ENCODE measurements at regions not wholly inside any gene's neighbourhood (a gene's known extent, or its start where the extent isn't known, plus 50 kb on each side); places are given as distances from the start of the nearest gene placed in this dataset.

DNA sequence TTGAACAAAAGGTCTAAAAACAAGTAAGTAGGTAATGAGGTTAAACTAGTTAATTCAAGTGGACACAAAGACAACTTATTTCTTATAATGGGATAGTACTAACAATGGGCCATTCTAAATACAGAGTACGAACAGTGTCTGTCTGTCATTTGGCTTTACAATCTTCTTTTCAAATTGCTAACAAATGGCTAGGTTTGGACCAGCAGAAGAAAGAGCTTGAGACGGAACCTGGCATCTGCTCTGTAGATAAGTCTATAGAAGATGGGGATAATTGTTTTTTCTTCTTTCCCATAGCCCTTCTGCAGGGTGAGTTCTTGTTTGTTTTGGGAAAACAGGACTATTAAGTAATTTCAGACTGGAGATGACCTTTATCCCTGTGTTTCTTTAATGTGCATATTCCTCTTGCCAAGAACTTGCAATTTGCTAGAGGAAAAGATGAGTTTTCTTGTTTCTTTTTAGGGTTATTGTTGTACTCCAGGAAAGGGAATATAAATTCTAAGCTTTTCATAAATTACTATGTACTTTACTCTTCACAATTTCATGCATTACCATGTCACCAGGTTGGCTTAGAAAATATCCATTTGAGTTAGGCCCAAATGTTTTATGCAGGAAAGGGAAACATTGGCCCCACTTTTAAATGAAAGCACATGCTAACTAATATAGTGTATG is 500.5 kb upstream of the SYT4 start:
- Histone ChIP-seq H2BK5ac (ENCODE audit: low read depth, low read length, poor library complexity, severe bottlenecking) (no peak overlapping the region), H2BK15ac (ENCODE audit: low read depth, poor library complexity, severe bottlenecking) (no peak overlapping the region), H3K9me3 (ENCODE audit: control insufficient read depth, low read length) (no peaks in the 10 kb centered on the region), H4K8ac (ENCODE audit: low read length) (no peak overlapping the region), H2BK120ac (ENCODE audit: low read depth, low read length) (no peak overlapping the region), H3K4me1 (ENCODE audit: control insufficient read depth, insufficient read depth, low read depth, low read length) (no peaks in the 10 kb centered on the region), H2AFZ (ENCODE audit: low read depth, low read length) (no peak overlapping the region), H3K27me3 (ENCODE audit: control insufficient read depth in 1 of 2, insufficient read depth in 1 of 2, low read length in 2 of 2) (no peaks in the 10 kb centered on the region), H3K79me1 (replicated peaks; ENCODE audit: low read length, poor library complexity, severe bottlenecking) (no peaks in the 10 kb centered on the region), H3K23ac (ENCODE audit: low read length in 2 of 2) (no peak overlapping the region), H2AK5ac (ENCODE audit: low read length, severe bottlenecking) (no peak overlapping the region), H3K14ac (ENCODE audit: low read length in 2 of 2) (no peak overlapping the region), H3K18ac (ENCODE audit: low read depth in 1 of 2, low read length in 2 of 2) (no peak overlapping the region), H4K91ac (ENCODE audit: low read length) (no peak overlapping the region), H3K9ac (ENCODE audit: low read length) (no peak overlapping the region), H3K36me3 (ENCODE audit: control insufficient read depth in 1 of 2, insufficient read depth in 2 of 2, low read depth in 1 of 2, low read length in 2 of 2) (no peaks in the 10 kb centered on the region), H3K27ac (ENCODE audit: low read length, poor library complexity, severe bottlenecking) (no peak overlapping the region), H3K4me3 (ENCODE audit: insufficient read depth in 1 of 2, low read depth in 1 of 2, low read length in 2 of 2) (no peak overlapping the region), H3K4me2 (ENCODE audit: low read length, poor library complexity, severe bottlenecking) (no peak overlapping the region), H2BK12ac (ENCODE audit: low read length in 2 of 2) (no peak overlapping the region), H3K4ac (ENCODE audit: low read depth in 1 of 2, low read length in 2 of 2) (no peak overlapping the region)
- WGBS, result 89% methylated on average over 2 of the region's 2 CpGs
- no peak for DNase-seq

DNA sequence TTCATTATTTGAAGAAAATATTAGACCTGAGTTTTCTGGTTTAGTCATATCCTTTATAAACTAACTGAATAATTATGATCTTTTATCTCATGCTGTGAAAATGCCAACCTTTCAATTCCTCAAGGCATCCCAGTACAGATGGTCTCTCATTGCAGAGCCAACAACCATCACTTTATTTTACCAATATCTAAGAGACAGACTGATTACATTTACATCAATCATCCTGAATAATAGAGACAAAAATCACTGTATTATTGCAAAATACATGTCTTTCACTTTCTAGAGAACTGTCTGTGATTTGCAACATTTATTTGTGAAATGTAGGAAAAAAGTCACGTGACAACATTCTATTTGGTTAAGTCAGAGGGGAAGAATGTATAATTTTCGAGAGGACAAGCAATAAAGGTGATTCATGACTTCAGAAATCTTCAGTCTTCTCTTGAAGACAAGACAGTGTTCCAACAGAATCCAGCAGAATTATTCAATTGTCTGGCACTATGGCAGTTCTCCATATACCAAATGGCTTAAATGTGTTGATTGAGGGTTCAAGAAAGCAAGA is 503.6 kb upstream of the SYT4 start:
- peak overlapping the region; percentile 58 for H3K27ac ChIP-seq (ENCODE audit: low read length, poor library complexity, severe bottlenecking)
- no peak overlapping the region for H4K8ac ChIP-seq (ENCODE audit: low read length)
- no peak overlapping the region for H2BK5ac ChIP-seq (ENCODE audit: low read depth, low read length, poor library complexity, severe bottlenecking)
- H3K36me3 ChIP-seq (ENCODE audit: control insufficient read depth in 1 of 2, insufficient read depth in 2 of 2, low read depth in 1 of 2, low read length in 2 of 2), result peaks cover 0 to 8% of the 10 kb centered on the region in 2 experiments
- H4K91ac ChIP-seq (ENCODE audit: low read length), result no peak overlapping the region
- H2AK5ac ChIP-seq (ENCODE audit: low read length, severe bottlenecking), result no peak overlapping the region
- no peak overlapping the region for H2BK12ac ChIP-seq (ENCODE audit: low read length in 2 of 2)
- H2AFZ ChIP-seq (ENCODE audit: low read depth, low read length), result no peak overlapping the region
- no peak overlapping the region for H2BK120ac ChIP-seq (ENCODE audit: low read depth, low read length)
- H3K27me3 ChIP-seq (ENCODE audit: control insufficient read depth in 1 of 2, insufficient read depth in 1 of 2, low read length in 2 of 2), result no peaks in the 10 kb centered on the region
- H3K9ac ChIP-seq (ENCODE audit: low read length), result no peak overlapping the region
- H3K18ac ChIP-seq (ENCODE audit: low read depth in 1 of 2, low read length in 2 of 2), result no peak overlapping the region
- no peak overlapping the region for H3K23ac ChIP-seq (ENCODE audit: low read length in 2 of 2)
- H2BK15ac ChIP-seq (ENCODE audit: low read depth, poor library complexity, severe bottlenecking), result no peak overlapping the region
- H3K4me2 ChIP-seq (ENCODE audit: low read length, poor library complexity, severe bottlenecking), result no peak overlapping the region
- no peaks in the 10 kb centered on the region for H3K9me3 ChIP-seq (ENCODE audit: control insufficient read depth, low read length)
- H3K79me1 ChIP-seq (replicated peaks; ENCODE audit: low read length, poor library complexity, severe bottlenecking), result no peaks in the 10 kb centered on the region
- no peak overlapping the region for H3K14ac ChIP-seq (ENCODE audit: low read length in 2 of 2)
- no peak overlapping the region for H3K4me3 ChIP-seq (ENCODE audit: insufficient read depth in 1 of 2, low read depth in 1 of 2, low read length in 2 of 2)
- no peaks in the 10 kb centered on the region for H3K4me1 ChIP-seq (ENCODE audit: control insufficient read depth, insufficient read depth, low read depth, low read length)
- DNase-seq, result peak; percentile 62
- H3K4ac ChIP-seq (ENCODE audit: low read depth in 1 of 2, low read length in 2 of 2), result no peak overlapping the region
- WGBS, result 8% methylated on average over 2 of the region's 2 CpGs

DNA sequence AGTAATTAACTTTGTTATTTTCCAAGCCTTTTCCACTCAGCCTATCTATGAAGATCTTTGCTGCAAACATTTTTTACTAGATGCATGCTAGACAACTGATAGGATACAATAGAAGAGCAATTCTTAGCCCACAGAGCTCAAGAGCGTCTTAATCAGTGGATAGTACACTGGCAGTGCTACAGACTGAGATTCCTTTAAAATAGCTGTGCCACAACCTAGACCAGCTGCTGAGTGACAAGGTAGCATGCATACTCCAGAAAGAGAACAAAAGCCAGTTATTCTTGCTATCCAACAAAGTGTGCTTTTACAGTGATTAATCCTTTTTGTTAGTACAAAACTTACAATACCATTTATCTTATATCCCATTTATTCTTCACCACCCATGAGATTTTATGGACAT is 507.9 kb upstream of the SYT4 start:
- Histone ChIP-seq H3K4me3 (ENCODE audit: insufficient read depth in 1 of 2, low read depth in 1 of 2, low read length in 2 of 2) (peak overlapping the region in 1 of 2 experiments; percentile 64), H3K4me2 (ENCODE audit: low read length, poor library complexity, severe bottlenecking) (no peak overlapping the region), H3K27ac (ENCODE audit: low read length, poor library complexity, severe bottlenecking) (no peak overlapping the region), H4K91ac (ENCODE audit: low read length) (no peak overlapping the region), H2BK12ac (ENCODE audit: low read length in 2 of 2) (no peak overlapping the region), H3K27me3 (ENCODE audit: control insufficient read depth in 1 of 2, insufficient read depth in 1 of 2, low read length in 2 of 2) (no peaks in the 10 kb centered on the region), H2BK120ac (ENCODE audit: low read depth, low read length) (no peak overlapping the region), H2AK5ac (ENCODE audit: low read length, severe bottlenecking) (no peak overlapping the region), H2AFZ (ENCODE audit: low read depth, low read length) (no peak overlapping the region), H3K79me1 (replicated peaks; ENCODE audit: low read length, poor library complexity, severe bottlenecking) (no peaks in the 10 kb centered on the region), H3K9me3 (ENCODE audit: control insufficient read depth, low read length) (no peaks in the 10 kb centered on the region), H3K23ac (ENCODE audit: low read length in 2 of 2) (no peak overlapping the region), H3K14ac (ENCODE audit: low read length in 2 of 2) (no peak overlapping the region), H4K8ac (ENCODE audit: low read length) (no peak overlapping the region), H3K18ac (ENCODE audit: low read depth in 1 of 2, low read length in 2 of 2) (no peak overlapping the region), H2BK15ac (ENCODE audit: low read depth, poor library complexity, severe bottlenecking) (no peak overlapping the region), H3K36me3 (ENCODE audit: control insufficient read depth in 1 of 2, insufficient read depth in 2 of 2, low read depth in 1 of 2, low read length in 2 of 2) (peaks cover 0 to 8% of the 10 kb centered on the region in 2 experiments), H3K9ac (ENCODE audit: low read length) (peak overlapping the region; percentile 40), H3K4ac (ENCODE audit: low read depth in 1 of 2, low read length in 2 of 2) (no peak overlapping the region), H2BK5ac (ENCODE audit: low read depth, low read length, poor library complexity, severe bottlenecking) (no peak overlapping the region), H3K4me1 (ENCODE audit: control insufficient read depth, insufficient read depth, low read depth, low read length) (no peaks in the 10 kb centered on the region)
- DNase-seq, result no peak
- WGBS, result 100% methylated on average over 1 of the region's 1 CpG

DNA sequence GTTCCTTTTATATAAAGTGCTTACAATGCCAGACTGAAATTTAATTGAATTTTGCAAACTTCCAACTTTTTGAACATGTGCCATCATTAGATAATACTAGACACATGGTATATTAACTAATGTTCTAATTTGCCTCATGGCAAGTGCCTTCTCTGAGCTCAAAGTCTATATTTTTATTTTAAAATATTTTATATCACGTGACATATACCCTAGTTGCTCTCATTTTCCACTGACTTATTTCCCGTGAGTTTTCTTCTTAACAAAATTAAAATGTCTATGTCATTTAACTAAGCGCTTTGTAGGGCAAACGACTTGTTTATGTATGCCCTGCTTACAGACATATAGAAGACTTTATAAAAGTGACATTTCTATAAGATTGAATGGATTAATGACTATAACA is 509.6 kb upstream of the SYT4 start:
- WGBS, result 92% methylated on average over 2 of the region's 4 CpGs
- no peak overlapping the region for H3K14ac ChIP-seq (ENCODE audit: low read length in 2 of 2)

More for the DNA sequence above, 509.6 kb upstream of the SYT4 start:
- no peak overlapping the region for H3K23ac ChIP-seq (ENCODE audit: low read length in 2 of 2)
- DNase-seq, result no peak
- H4K8ac ChIP-seq (ENCODE audit: low read length), result no peak overlapping the region
- H3K36me3 ChIP-seq (ENCODE audit: control insufficient read depth in 1 of 2, insufficient read depth in 2 of 2, low read depth in 1 of 2, low read length in 2 of 2), result peaks cover 0 to 8% of the 10 kb centered on the region in 2 experiments
- no peak overlapping the region for H3K4me2 ChIP-seq (ENCODE audit: low read length, poor library complexity, severe bottlenecking)
- peak overlapping the region in 1 of 2 experiments; percentile 64 for H3K4me3 ChIP-seq (ENCODE audit: insufficient read depth in 1 of 2, low read depth in 1 of 2, low read length in 2 of 2)
- H3K4me1 ChIP-seq (ENCODE audit: control insufficient read depth, insufficient read depth, low read depth, low read length), result no peaks in the 10 kb centered on the region
- no peaks in the 10 kb centered on the region for H3K9me3 ChIP-seq (ENCODE audit: control insufficient read depth, low read length)
- no peak overlapping the region for H3K4ac ChIP-seq (ENCODE audit: low read depth in 1 of 2, low read length in 2 of 2)
- no peak overlapping the region for H2AFZ ChIP-seq (ENCODE audit: low read depth, low read length)
- no peak overlapping the region for H2BK12ac ChIP-seq (ENCODE audit: low read length in 2 of 2)
- H3K27me3 ChIP-seq (ENCODE audit: control insufficient read depth in 1 of 2, insufficient read depth in 1 of 2, low read length in 2 of 2), result no peaks in the 10 kb centered on the region
- peak overlapping the region; percentile 44 for H3K9ac ChIP-seq (ENCODE audit: low read length)
- no peak overlapping the region for H2BK120ac ChIP-seq (ENCODE audit: low read depth, low read length)
- H3K18ac ChIP-seq (ENCODE audit: low read depth in 1 of 2, low read length in 2 of 2), result no peak overlapping the region
- no peaks in the 10 kb centered on the region for H3K79me1 ChIP-seq (replicated peaks; ENCODE audit: low read length, poor library complexity, severe bottlenecking)
- H4K91ac ChIP-seq (ENCODE audit: low read length), result no peak overlapping the region
- no peak overlapping the region for H2BK15ac ChIP-seq (ENCODE audit: low read depth, poor library complexity, severe bottlenecking)
- H2BK5ac ChIP-seq (ENCODE audit: low read depth, low read length, poor library complexity, severe bottlenecking), result no peak overlapping the region
- no peak overlapping the region for H2AK5ac ChIP-seq (ENCODE audit: low read length, severe bottlenecking)
- no peak overlapping the region for H3K27ac ChIP-seq (ENCODE audit: low read length, poor library complexity, severe bottlenecking)
